PC-9 (cell line): ENCODE measurements at regions not wholly inside any gene's neighbourhood (a gene's known extent, or its start where the extent isn't known, plus 50 kb on each side); places are given as distances from the start of the nearest gene placed in this dataset.

Experiments used
- BruUV-seq: library from RNA; stranded (reverse); fragments of 400-500 nt; replicated peaks from 2 replicates; lab custom pipeline; 2021; lab: Mats Ljungman, UMichigan
- CTCF ChIA-PET: fragments of 300-600 bp; sonication (Branson Sonifier 250); formaldehyde crosslinking; loops from one replicate; lab custom pipeline; 2022; ENCODE audit warnings: antibody characterized with exemption; lab: Charles Lee
- POLR2A ChIA-PET: fragments of 300-600 bp; sonication (Branson Sonifier 250); formaldehyde crosslinking; loops from one replicate; lab custom pipeline; 2022; ENCODE audit warnings: antibody characterized with exemption; ENCODE audit not compliant: unreplicated experiment; lab: Charles Lee
- DNase-seq, 2 experiments: peaks; one replicate each; pipeline versions ENCODE4 v3.0.0 to v3.0.0-alpha.2; 2015 to 2022; ENCODE audit warnings: mixed read lengths in 1 of 2
- H2AFZ ChIP-seq: fragments of 200-600 bp; sonication (generic); 2 replicates; pipeline ENCODE4 v1.8.1; 2017; ENCODE audit warnings: antibody characterized with exemption
- H3F3A ChIP-seq: fragments of 200-600 bp; sonication (generic); 2 replicates; pipeline ENCODE4 v1.8.1; 2017; ENCODE audit warnings: antibody characterized with exemption, mild to moderate bottlenecking, low read depth; ENCODE audit not compliant: insufficient read depth
- H3K27ac ChIP-seq: fragments of 200-600 bp; sonication (generic); 2 replicates; pipeline ENCODE4 v1.6.1; 2016; ENCODE audit warnings: mixed run types
- H3K27me3 ChIP-seq: fragments of 200-600 bp; sonication (generic); 2 replicates; pipeline ENCODE4 v1.6.1; 2016; ENCODE audit warnings: low read depth, mixed run types; ENCODE audit not compliant: insufficient read depth
- H3K36me3 ChIP-seq: fragments of 200-600 bp; sonication (generic); 2 replicates; pipeline ENCODE4 v1.6.1; 2016; ENCODE audit warnings: low read depth, mixed run types
- H3K4me1 ChIP-seq: fragments of 200-600 bp; sonication (generic); replicated peaks from 2 replicates; pipeline ENCODE4 v1.6.1; 2016; ENCODE audit warnings: mixed run types; ENCODE audit not compliant: insufficient read depth
- H3K4me2 ChIP-seq: fragments of 200-600 bp; sonication (generic); 2 replicates; pipeline ENCODE4 v1.6.1; 2017; ENCODE audit warnings: mixed run types
- H3K4me3 ChIP-seq: fragments of 200-600 bp; sonication (generic); 2 replicates; pipeline ENCODE4 v1.6.1; 2016; ENCODE audit warnings: mixed run types
- H3K79me2 ChIP-seq: fragments of 200-600 bp; sonication (generic); 2 replicates; pipeline ENCODE4 v1.6.1; 2017; ENCODE audit warnings: low read depth, mixed run types
- H3K9me2 ChIP-seq: fragments of 200-600 bp; sonication (generic); 2 replicates; pipeline ENCODE4 v1.8.1; 2017; ENCODE audit warnings: mild to moderate bottlenecking; ENCODE audit not compliant: insufficient read depth
- H3K9me3 ChIP-seq: fragments of 200-600 bp; sonication (generic); 2 replicates; pipeline ENCODE4 v1.8.1; 2016; ENCODE audit warnings: low read depth; ENCODE audit not compliant: insufficient read depth
- H4K20me1 ChIP-seq: fragments of 200-600 bp; sonication (generic); 2 replicates; pipeline ENCODE4 v1.8.1; 2017; ENCODE audit not compliant: insufficient read depth
- CTCF ChIP-seq: fragments of 200-600 bp; sonication (generic); conservative IDR thresholded peaks from 2 replicates; pipeline ENCODE4 v1.6.1; 2017; ENCODE audit warnings: mixed run types, antibody characterized with exemption, mild to moderate bottlenecking, moderate library complexity
- EZH2 ChIP-seq: fragments of 200-600 bp; sonication (generic); IDR thresholded peaks from 2 replicates; pipeline ENCODE4 v1.8.0; 2017; ENCODE audit warnings: antibody characterized with exemption, low read depth
- intact Hi-C: fragments of 100-400 bp; cut with micrococcal nuclease; formaldehyde crosslinking; loops from one replicate; pipeline ENCODE4 v1.10.0; 2022; ENCODE audit not compliant: unreplicated experiment

- BruUV-seq = no TSS peak
- H3K79me2 ChIP-seq = no peaks in the 10 kb centered on the region
- no peaks in the 10 kb centered on the region for H3K4me1 ChIP-seq
- TF ChIP-seq EZH2 (no peak), CTCF (no peak)
- H3K27me3 ChIP-seq = no peaks in the 10 kb centered on the region
- CTCF ChIA-PET = no interaction called here
- no peaks in the 10 kb centered on the region for H4K20me1 ChIP-seq
- no peaks in the 10 kb centered on the region for H3K9me2 ChIP-seq
- no peaks in the 10 kb centered on the region for H3K36me3 ChIP-seq
- H3K4me2 ChIP-seq = no peak overlapping the region
- no peak overlapping the region for H3K4me3 ChIP-seq
- peak overlapping the region; percentile 34; the same call in 1 of the 2 replicates for H2AFZ ChIP-seq
- peaks cover 2% of the 10 kb centered on the region; the same call in 1 of the 2 replicates for H3K9me3 ChIP-seq
- no peaks in the 10 kb centered on the region for H3F3A ChIP-seq
- intact Hi-C loops = no loop called here
- H3K27ac ChIP-seq = no peak overlapping the region
- DNase-seq = no peak
- POLR2A ChIA-PET = no interaction called here
Measured at GRCh38 chr3:190983875-190984274, 121.4 kb upstream of the GMNC start.

- Histone ChIP-seq H3K27ac (no peak overlapping the region), H3F3A (no peaks in the 10 kb centered on the region), H3K79me2 (no peaks in the 10 kb centered on the region), H3K36me3 (no peaks in the 10 kb centered on the region), H3K4me3 (no peak overlapping the region), H3K4me2 (no peak overlapping the region), H4K20me1 (no peaks in the 10 kb centered on the region), H3K9me2 (no peaks in the 10 kb centered on the region), H3K4me1 (peaks cover 8% of the 10 kb centered on the region; the same call in 1 of the 2 replicates), H3K27me3 (no peaks in the 10 kb centered on the region), H3K9me3 (no peaks in the 10 kb centered on the region), H2AFZ (no peak overlapping the region)
- no peak for DNase-seq
- ChIA-PET POLR2A (no interaction called here), CTCF (no interaction called here)
- intact Hi-C loops = no loop called here
- BruUV-seq = no TSS peak
- no peak for TF ChIP-seq EZH2
Measured at GRCh38 chr3:190973771-190974170, 111.3 kb upstream of the GMNC start.

GRCh38 chr3:190972840-190973270 is 110.4 kb upstream of the GMNC start:
- no peaks in the 10 kb centered on the region for H3F3A ChIP-seq
- intact Hi-C loops = no loop called here
- BruUV-seq = no TSS peak
- H4K20me1 ChIP-seq = no peaks in the 10 kb centered on the region
- no peaks in the 10 kb centered on the region for H3K27me3 ChIP-seq
- H3K4me3 ChIP-seq = no peak overlapping the region
- no peaks in the 10 kb centered on the region for H3K79me2 ChIP-seq
- CTCF ChIA-PET = no interaction called here
- H3K4me2 ChIP-seq = no peak overlapping the region
- H2AFZ ChIP-seq = no peak overlapping the region
- POLR2A ChIA-PET = interaction anchor here (0.7 kb wide), 1 partner anchor 546 kb away, joined by 3 read pairs; no protein-coding TSS in a partner anchor
- DNase-seq = peak in 1 of 2 experiments; percentile 48
- H3K9me2 ChIP-seq = 0 out of 2 replicates have a peak, but pooled peaks cover 3% of the 10 kb centered on the region
- H3K4me1 ChIP-seq = peaks cover 8% of the 10 kb centered on the region; the same call in 1 of the 2 replicates
- no peaks in the 10 kb centered on the region for H3K9me3 ChIP-seq
- H3K27ac ChIP-seq = no peak overlapping the region
- no peak for TF ChIP-seq CTCF
- no peak for TF ChIP-seq EZH2
- H3K36me3 ChIP-seq = no peaks in the 10 kb centered on the region

GRCh38 chr3:190972196-190972595 is 109.7 kb upstream of the GMNC start:
- Histone ChIP-seq H3K9me2 (0 out of 2 replicates have a peak, but pooled peaks cover 6% of the 10 kb centered on the region), H3K4me3 (no peak overlapping the region), H3K9me3 (no peaks in the 10 kb centered on the region), H3K79me2 (no peaks in the 10 kb centered on the region), H3K27ac (no peak overlapping the region), H3K4me2 (no peak overlapping the region), H2AFZ (peak overlapping the region; percentile 28; the same call in 1 of the 2 replicates), H3K36me3 (no peaks in the 10 kb centered on the region), H3F3A (no peaks in the 10 kb centered on the region), H3K27me3 (no peaks in the 10 kb centered on the region), H4K20me1 (no peaks in the 10 kb centered on the region), H3K4me1 (peaks cover 8% of the 10 kb centered on the region; the same call in 1 of the 2 replicates)
- TF ChIP-seq EZH2 (no peak), CTCF (no peak)
- ChIA-PET CTCF (no interaction called here), POLR2A (interaction anchor here (0.7 kb wide), 1 partner anchor 547 kb away, joined by 3 read pairs; no protein-coding TSS in a partner anchor)
- no TSS peak for BruUV-seq
- intact Hi-C loops = no loop called here
- DNase-seq = no peak
